ENCODE measurements at regions not wholly inside any gene's neighbourhood (a gene's known extent, or its start where the extent isn't known, plus 50 kb on each side); places are given as distances from the start of the nearest gene placed in this dataset.

- ATAC-seq: no peak
- H3K4me1 Mint-ChIP-seq: peaks cover 10% of the 10 kb centered on the region
- peaks cover 4% of the 10 kb centered on the region for H3K27me3 Mint-ChIP-seq (ENCODE audit: low read depth)
- H3K4me3 Mint-ChIP-seq: no peak overlapping the region
- H3K27ac Mint-ChIP-seq: no peak overlapping the region
- TF ChIP-seq ELF4 (CRISPR knock-in tag; IDR thresholded peaks at IDR 0.05; ENCODE audit: low read depth): no peak
- no peak for TF ChIP-seq ZSCAN18 (CRISPR knock-in tag; IDR thresholded peaks at IDR 0.05)
- TF ChIP-seq ZNF416 (CRISPR knock-in tag; IDR thresholded peaks at IDR 0.05): no peak
- TF ChIP-seq GABPB1 (CRISPR knock-in tag; IDR thresholded peaks at IDR 0.05): no peak
- TF ChIP-seq FOXP4 (CRISPR knock-in tag; IDR thresholded peaks at IDR 0.05): no peak
- no peak for TF ChIP-seq FOXJ3 (CRISPR knock-in tag; IDR thresholded peaks at IDR 0.05; ENCODE audit: borderline replicate concordance)
- no peak for TF ChIP-seq ATF2 (CRISPR knock-in tag; IDR thresholded peaks at IDR 0.05; ENCODE audit: borderline replicate concordance, low read depth)
- no peak for TF ChIP-seq USF1 (CRISPR knock-in tag; IDR thresholded peaks at IDR 0.05)
- TF ChIP-seq ZNF121 (CRISPR knock-in tag; IDR thresholded peaks at IDR 0.05): no peak
- TF ChIP-seq ZNF138 (CRISPR knock-in tag; conservative IDR thresholded peaks at IDR 0.05): no peak
- TF ChIP-seq CDX4 (CRISPR knock-in tag; IDR thresholded peaks at IDR 0.05; ENCODE audit: borderline replicate concordance): no peak
- TF ChIP-seq SOX15 (CRISPR knock-in tag; IDR thresholded peaks at IDR 0.05): no peak
- no peak for TF ChIP-seq GTF2I (CRISPR knock-in tag; conservative IDR thresholded peaks at IDR 0.05)
- no peak for TF ChIP-seq NR3C1 (CRISPR knock-in tag; conservative IDR thresholded peaks at IDR 0.05; ENCODE audit: low read depth)
- no peak for TF ChIP-seq ETV6 (CRISPR knock-in tag; IDR thresholded peaks at IDR 0.05)
- no peak for TF ChIP-seq ZNF317 (CRISPR knock-in tag; IDR thresholded peaks at IDR 0.05; ENCODE audit: borderline replicate concordance, low read depth)
- TF ChIP-seq NFE2L1 (CRISPR knock-in tag; IDR thresholded peaks at IDR 0.05): no peak
- TF ChIP-seq E2F5 (CRISPR knock-in tag; IDR thresholded peaks at IDR 0.05): no peak
- TF ChIP-seq ZNF425 (CRISPR knock-in tag; conservative IDR thresholded peaks at IDR 0.05): no peak
- TF ChIP-seq RORB (CRISPR knock-in tag; IDR thresholded peaks at IDR 0.05): no peak
- DNase-seq (ENCODE audit: low spot score): no peak
- ChIA-PET POLR2A (no interaction called here), CTCF (no interaction called here)
- H3K9me3 Mint-ChIP-seq: peaks cover 28% of the 10 kb centered on the region
- H3K36me3 Mint-ChIP-seq: peaks cover 14% of the 10 kb centered on the region
Measured at GRCh38 chr6:170143401-170144150, 147.3 kb downstream of the DLL1 start.

All from WTC11 (cell line).